SK-N-SH (cell line): ENCODE measurements at regions not wholly inside any gene's neighbourhood (a gene's known extent, or its start where the extent isn't known, plus 50 kb on each side); places are given as distances from the start of the nearest gene placed in this dataset.

Experiments
- CTCF ChIA-PET: fragments of 300-600, 350-600 bp; formaldehyde crosslinking; extraction: SDS; loops from one replicate; lab custom pipeline; 2021; lab: Yijun Ruan, JAX
- POLR2A ChIA-PET: fragments of 350-600 bp; sonication (Branson Sonifier 250); formaldehyde crosslinking; extraction: SDS; loops from one replicate; lab custom pipeline; 2020; ENCODE audit warnings: antibody characterized with exemption, inconsistent platforms; lab: Yijun Ruan, JAX
- DNase-seq: peaks from one replicate; pipeline ENCODE4 v3.0.0; 2012
- H2AFZ ChIP-seq: fragments of 200-600 bp; sonication (generic); 2 replicates; pipeline ENCODE4 v1.8.1; 2016; ENCODE audit warnings: antibody characterized with exemption, mild to moderate bottlenecking, low read depth
- H3F3A ChIP-seq: fragments of 200-600 bp; sonication (generic); replicated peaks from 2 replicates; pipeline ENCODE3; 2016; ENCODE audit warnings: antibody characterized with exemption, mild to moderate bottlenecking; ENCODE audit not compliant: insufficient read depth
- H3K27ac ChIP-seq, 2 experiments: fragments of 200-500 bp in 1 of 2; fragments of 200-600 bp in 1 of 2; sonication (Bioruptor generic) in 1 of 2; sonication (generic), shearing (Covaris generic) in 1 of 2; 2 replicates each; pipeline versions ENCODE4 v1.5.1 to v1.6.1; 2014 to 2016; ENCODE audit warnings: low read depth in 2 of 2, inconsistent platforms in 1 of 2, low read length in 1 of 2, mild to moderate bottlenecking in 1 of 2, mixed read lengths in 1 of 2
- H3K27me3 ChIP-seq: fragments of 200-600 bp; sonication (generic), shearing (Covaris generic); 2 replicates; pipeline ENCODE4 v1.6.1; 2016; ENCODE audit warnings: mixed run types; ENCODE audit not compliant: insufficient read depth
- H3K36me3 ChIP-seq, 2 experiments: fragments of 200-500 bp in 1 of 2; fragments of 200-600 bp in 1 of 2; sonication (Bioruptor generic) in 1 of 2; sonication (generic) in 1 of 2; replicated peaks in 1 of 2; 2 replicates each; pipeline versions ENCODE3 to v1.5.1; 2014 to 2016; ENCODE audit warnings: low read length in 1 of 2, mild to moderate bottlenecking in 1 of 2; ENCODE audit not compliant: insufficient read depth in 2 of 2, control insufficient read depth in 1 of 2
- H3K4me1 ChIP-seq, 2 experiments: fragments of 200-500 bp in 1 of 2; fragments of 200-600 bp in 1 of 2; sonication (Bioruptor generic) in 1 of 2; sonication (generic), shearing (Covaris generic) in 1 of 2; 2 replicates each; pipeline versions ENCODE4 v1.5.1 to v1.6.1; 2014 to 2016; ENCODE audit warnings: low read depth in 1 of 2, low read length in 1 of 2, mixed run types in 1 of 2; ENCODE audit not compliant: insufficient read depth in 2 of 2, control insufficient read depth in 1 of 2
- H3K4me2 ChIP-seq: fragments of 200-600 bp; sonication (generic), shearing (Covaris generic); 2 replicates; pipeline ENCODE4 v1.6.1; 2017; ENCODE audit warnings: mixed run types
- H3K4me3 ChIP-seq, 2 experiments: fragments of 200-500 bp in 1 of 2; fragments of 200-600 bp in 1 of 2; sonication (Bioruptor generic) in 1 of 2; sonication (generic), shearing (Covaris generic) in 1 of 2; 2 replicates each; pipeline versions ENCODE4 v1.5.1 to v1.8.1; 2014 to 2016; ENCODE audit warnings: low read depth in 2 of 2, inconsistent platforms in 1 of 2, low read length in 1 of 2, mild to moderate bottlenecking in 1 of 2, mixed read lengths in 1 of 2, moderate library complexity in 1 of 2
- H3K79me2 ChIP-seq: fragments of 200-600 bp; sonication (generic); 2 replicates; pipeline ENCODE4 v1.8.1; 2017; ENCODE audit warnings: mild to moderate bottlenecking; ENCODE audit not compliant: insufficient read depth
- H3K9ac ChIP-seq: fragments of 200-600 bp; sonication (generic); 2 replicates; pipeline ENCODE4 v1.6.1; 2017; ENCODE audit warnings: mixed run types
- H3K9me2 ChIP-seq: fragments of 200-600 bp; sonication (generic); 2 replicates; pipeline ENCODE4 v1.6.1; 2017; ENCODE audit warnings: mixed run types
- H3K9me3 ChIP-seq: fragments of 200-600 bp; sonication (generic); 2 replicates; pipeline ENCODE4 v1.6.1; 2017; ENCODE audit warnings: mixed run types, mild to moderate bottlenecking, moderate library complexity
- H4K20me1 ChIP-seq: fragments of 200-600 bp; sonication (generic); 2 replicates; pipeline ENCODE4 v1.6.1; 2017; ENCODE audit warnings: mild to moderate bottlenecking, mixed run types; ENCODE audit not compliant: insufficient read depth
- CHD2 ChIP-seq: fragments of 150-350 bp; IDR thresholded peaks from 2 replicates; pipeline ENCODE4 v1.6.1; 2018; ENCODE audit warnings: low read length; ENCODE audit not compliant: partially characterized antibody
- GABPA ChIP-seq: IDR thresholded peaks from 2 replicates; pipeline ENCODE4 v1.4.0; 2012; ENCODE audit warnings: low read depth, mild to moderate bottlenecking
- JUND ChIP-seq: IDR thresholded peaks from 2 replicates; pipeline ENCODE4 v1.4.0; 2012
- MXI1 ChIP-seq: IDR thresholded peaks from 2 replicates; pipeline ENCODE4 v1.6.1; 2012; ENCODE audit warnings: mild to moderate bottlenecking, low read depth, low read length, improper control_type of control experiment
- NFIC ChIP-seq: IDR thresholded peaks from 2 replicates; pipeline ENCODE4 v1.4.0; 2012; ENCODE audit warnings: borderline replicate concordance
- PBX3 ChIP-seq: IDR thresholded peaks from 2 replicates; pipeline ENCODE4; 2012
- POLR2AphosphoS5 ChIP-seq: IDR thresholded peaks from 2 replicates; pipeline ENCODE4 v1.6.1; 2012; ENCODE audit warnings: low read depth, low read length
- RAD21 ChIP-seq: IDR thresholded peaks from 2 replicates; pipeline ENCODE4 v1.6.1; 2012; ENCODE audit warnings: mild to moderate bottlenecking, low read length
- RFX5 ChIP-seq: IDR thresholded peaks from 2 replicates; pipeline ENCODE4 v1.6.1; 2012; ENCODE audit warnings: mild to moderate bottlenecking, improper control_type of control experiment, low read length
- SIN3A ChIP-seq: IDR thresholded peaks from 2 replicates; pipeline ENCODE4 v1.6.1; 2012; ENCODE audit warnings: low read depth, mild to moderate bottlenecking, low read length, moderate library complexity, borderline replicate concordance
- TCF12 ChIP-seq: IDR thresholded peaks from 2 replicates; pipeline ENCODE4 v1.4.0; 2012
- USF2 ChIP-seq: fragments of 150-350 bp; IDR thresholded peaks from 2 replicates; pipeline ENCODE4 v1.6.1; 2017; ENCODE audit warnings: antibody characterized with exemption, low read length, low read depth, borderline replicate concordance
- YY1 ChIP-seq: IDR thresholded peaks from 2 replicates; pipeline ENCODE4 v1.4.0; 2012; ENCODE audit warnings: low read depth, mild to moderate bottlenecking
- ZBTB33 ChIP-seq: IDR thresholded peaks from 2 replicates; pipeline ENCODE4 v1.4.0; 2012; ENCODE audit warnings: low read depth, borderline replicate concordance
- WGBS: methylation state at CpG from one replicate; pipeline ENCODE4 v1.1.6; 2017; ENCODE audit warnings: low lambda C conversion rate; 5-methylcytosine and 5-hydroxymethylcytosine counted together

DNA sequence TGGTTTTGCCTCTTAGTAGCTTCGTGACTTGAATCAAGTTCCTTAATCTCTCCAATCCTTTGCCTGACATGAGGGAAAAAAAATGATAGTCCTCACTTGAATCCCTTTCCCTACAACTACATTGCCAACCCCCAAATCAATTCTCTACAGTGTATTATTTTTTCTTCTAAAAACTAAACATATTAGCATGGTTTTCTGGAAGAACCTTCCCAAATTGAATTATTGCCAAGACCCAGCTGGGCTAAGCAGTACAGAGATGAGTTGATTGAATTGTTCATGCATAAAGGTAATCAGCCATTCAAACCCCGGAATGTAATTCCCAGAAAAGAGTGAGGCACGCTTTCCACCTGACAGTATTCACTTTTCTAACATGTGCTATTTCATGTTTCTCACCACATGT lies 155.6 kb upstream of the AGR3 start:
- CTCF ChIA-PET = interaction anchor here (0.8 kb wide), 1 partner anchor 55 kb away, joined by 4 read pairs; no protein-coding TSS in a partner anchor
- DNase-seq = no peak

More for the DNA sequence above, 155.6 kb upstream of the AGR3 start:
- Histone ChIP-seq H3K4me3 (no peak overlapping the region), H3K9ac (no peak overlapping the region), H3F3A (no peaks in the 10 kb centered on the region), H3K27me3 (peaks cover 10% of the 10 kb centered on the region), H3K4me1 (peaks cover 0 to 3% of the 10 kb centered on the region in 2 experiments; a peak in 1 of 4 replicates), H3K27ac (no peak overlapping the region), H3K79me2 (no peaks in the 10 kb centered on the region), H3K4me2 (no peak overlapping the region), H3K36me3 (no peaks in the 10 kb centered on the region), H3K9me2 (no peaks in the 10 kb centered on the region), H2AFZ (no peak overlapping the region), H3K9me3 (no peaks in the 10 kb centered on the region), H4K20me1 (no peaks in the 10 kb centered on the region)
- WGBS = 8% methylated on average over 3 of the region's 3 CpGs
- TF ChIP-seq TCF12 = no peak
- no peak for TF ChIP-seq USF2
- no peak for TF ChIP-seq ZBTB33
- TF ChIP-seq JUND = no peak
- TF ChIP-seq YY1 = no peak
- TF ChIP-seq MXI1 = no peak
- no peak for TF ChIP-seq NFIC
- no peak for TF ChIP-seq GABPA
- TF ChIP-seq SIN3A = no peak
- TF ChIP-seq RAD21 = no peak
- no peak for TF ChIP-seq RFX5
- TF ChIP-seq PBX3 = no peak
- no peak for TF ChIP-seq POLR2AphosphoS5
- no peak for TF ChIP-seq CHD2
- POLR2A ChIA-PET = no interaction called here
